Suppressor macrophage treated with lipopolysaccharide for 4 hours (primary cell): ENCODE measurements at regions not wholly inside any gene's neighbourhood (a gene's known extent, or its start where the extent isn't known, plus 50 kb on each side); places are given as distances from the start of the nearest gene placed in this dataset.
"Not testable (repeated sequence)": the region's sequence is repeated elsewhere in the genome, so short reads cannot be mapped to it uniquely, and the experiment has no call there.

Experiments used
- DNase-seq: peaks from one replicate; pipeline ENCODE4 v3.0.0-alpha.2; 2020

- no peak for DNase-seq
Measured at GRCh38 chr1:242613266-242613815, 88.8 kb upstream of the PLD5 start.

GRCh38 chr1:242610209-242610608 is 85.7 kb upstream of the PLD5 start:
- DNase-seq = no peak

GRCh38 chr1:242605521-242605920 is 81.0 kb upstream of the PLD5 start:
- DNase-seq = no peak

- no peak for DNase-seq
Measured at GRCh38 chr1:242602001-242602400, 77.5 kb upstream of the PLD5 start.

- not testable (repeated sequence) for DNase-seq
Measured at GRCh38 chr1:242593756-242594155, 69.3 kb upstream of the PLD5 start.

GRCh38 chr1:242586360-242586680 is 61.8 kb upstream of the PLD5 start:
- DNase-seq = no peak

- DNase-seq = no peak
Measured at GRCh38 chr1:242585616-242586359, 61.3 kb upstream of the PLD5 start.

- DNase-seq = no peak
Measured at GRCh38 chr1:242582669-242583068, 58.2 kb upstream of the PLD5 start.

GRCh38 chr1:242579528-242580235 is 55.2 kb upstream of the PLD5 start:
- DNase-seq = no peak
